ENCODE measurements at regions not wholly inside any gene's neighbourhood (a gene's known extent, or its start where the extent isn't known, plus 50 kb on each side); places are given as distances from the start of the nearest gene placed in this dataset.
"Not testable (repeated sequence)": the region's sequence is repeated elsewhere in the genome, so short reads cannot be mapped to it uniquely, and the experiment has no call there.

- intact Hi-C loops (cut with DNase I; ENCODE audit: low total_unique reads), result loop anchor here (2.0 kb wide), 1 partner anchor 39 kb away; no protein-coding TSS in a partner anchor
- no peaks in the 10 kb centered on the region for H3K4me1 ChIP-seq
- no peak for DNase-seq (ENCODE audit: low spot score in 2 of 2)
- no peak overlapping the region for H3K27ac ChIP-seq
- H3K27me3 ChIP-seq, result no peaks in the 10 kb centered on the region
- H3K36me3 ChIP-seq, result no peaks in the 10 kb centered on the region
- no peak overlapping the region for H3K4me3 ChIP-seq
- no peaks in the 10 kb centered on the region for H3K9me3 ChIP-seq
- no peak for TF ChIP-seq POLR2A (IDR thresholded peaks at IDR 0.05)
- TF ChIP-seq POLR2AphosphoS5 (IDR thresholded peaks at IDR 0.05), result no peak
- TF ChIP-seq CTCF (IDR thresholded peaks at IDR 0.05), result no peak
These were observed 184.5 kb downstream of the CDH19 start for GRCh38 chr18:66419400-66419799.

- no peak for DNase-seq (ENCODE audit: low spot score in 2 of 2)
- no peaks in the 10 kb centered on the region for H3K36me3 ChIP-seq
- no peak overlapping the region for H3K27ac ChIP-seq
- no peaks in the 10 kb centered on the region for H3K4me1 ChIP-seq
- H3K4me3 ChIP-seq, result no peak overlapping the region
- TF ChIP-seq POLR2A (IDR thresholded peaks at IDR 0.05) (no peak), POLR2AphosphoS5 (IDR thresholded peaks at IDR 0.05) (no peak), CTCF (IDR thresholded peaks at IDR 0.05) (no peak)
- no peaks in the 10 kb centered on the region for H3K27me3 ChIP-seq
- intact Hi-C loops (cut with DNase I; ENCODE audit: low total_unique reads), result no loop called here
- H3K9me3 ChIP-seq, result no peaks in the 10 kb centered on the region
These were observed 193.2 kb downstream of the CDH19 start for GRCh38 chr18:66410692-66411091.

GRCh38 chr18:66395671-66396218, 208.1 kb downstream of the CDH19 start:
- intact Hi-C loops (cut with DNase I; ENCODE audit: low total_unique reads), result no loop called here
- H3K36me3 ChIP-seq, result no peaks in the 10 kb centered on the region
- no peak for DNase-seq (ENCODE audit: low spot score in 2 of 2)
- H3K9me3 ChIP-seq, result peaks cover 3 to 6% of the 10 kb centered on the region in 2 donors
- no peaks in the 10 kb centered on the region for H3K4me1 ChIP-seq
- H3K27me3 ChIP-seq, result no peaks in the 10 kb centered on the region
- no peak overlapping the region for H3K27ac ChIP-seq
- TF ChIP-seq POLR2A (IDR thresholded peaks at IDR 0.05) (no peak), CTCF (IDR thresholded peaks at IDR 0.05) (no peak), POLR2AphosphoS5 (IDR thresholded peaks at IDR 0.05) (no peak)
- H3K4me3 ChIP-seq, result no peak overlapping the region

- Histone ChIP-seq H3K4me1 (no peaks in the 10 kb centered on the region), H3K9me3 (peaks cover 8 to 19% of the 10 kb centered on the region in 2 donors), H3K36me3 (no peaks in the 10 kb centered on the region), H3K4me3 (no peak overlapping the region), H3K27ac (no peak overlapping the region), H3K27me3 (no peaks in the 10 kb centered on the region)
- no peak for DNase-seq (ENCODE audit: low spot score in 2 of 2)
- TF ChIP-seq POLR2A (IDR thresholded peaks at IDR 0.05) (no peak), POLR2AphosphoS5 (IDR thresholded peaks at IDR 0.05) (no peak), CTCF (IDR thresholded peaks at IDR 0.05) (no peak)
- intact Hi-C loops (cut with DNase I; ENCODE audit: low total_unique reads), result no loop called here
These were observed 210.4 kb downstream of the CDH19 start for GRCh38 chr18:66393463-66393862.

- H3K4me3 ChIP-seq, result no peak overlapping the region
- no peak for DNase-seq (ENCODE audit: low spot score in 2 of 2)
- H3K36me3 ChIP-seq, result no peaks in the 10 kb centered on the region
- TF ChIP-seq POLR2A (IDR thresholded peaks at IDR 0.05) (no peak), CTCF (IDR thresholded peaks at IDR 0.05) (no peak), POLR2AphosphoS5 (IDR thresholded peaks at IDR 0.05) (no peak)
- no peaks in the 10 kb centered on the region for H3K9me3 ChIP-seq
- H3K4me1 ChIP-seq, result no peaks in the 10 kb centered on the region
- intact Hi-C loops (cut with DNase I; ENCODE audit: low total_unique reads), result no loop called here
- H3K27me3 ChIP-seq, result no peaks in the 10 kb centered on the region
- no peak overlapping the region for H3K27ac ChIP-seq
These were observed 226.6 kb downstream of the CDH19 start for GRCh38 chr18:66377291-66377690.

- H3K4me1 ChIP-seq; H3K27me3 ChIP-seq; H3K9me3 ChIP-seq; DNase-seq (ENCODE audit: low spot score in 2 of 2); H3K36me3 ChIP-seq; H3K27ac ChIP-seq; intact Hi-C loops (cut with DNase I; ENCODE audit: low total_unique reads); H3K4me3 ChIP-seq: not testable (repeated sequence)
These were observed 228.5 kb downstream of the CDH19 start for GRCh38 chr18:66375391-66375790.

All from breast epithelium (tissue), 4 donors.